ENCODE measurements at regions not wholly inside any gene's neighbourhood (a gene's known extent, or its start where the extent isn't known, plus 50 kb on each side); places are given as distances from the start of the nearest gene placed in this dataset.
"Not testable (repeated sequence)": the region's sequence is repeated elsewhere in the genome, so short reads cannot be mapped to it uniquely, and the experiment has no call there.

DNA sequence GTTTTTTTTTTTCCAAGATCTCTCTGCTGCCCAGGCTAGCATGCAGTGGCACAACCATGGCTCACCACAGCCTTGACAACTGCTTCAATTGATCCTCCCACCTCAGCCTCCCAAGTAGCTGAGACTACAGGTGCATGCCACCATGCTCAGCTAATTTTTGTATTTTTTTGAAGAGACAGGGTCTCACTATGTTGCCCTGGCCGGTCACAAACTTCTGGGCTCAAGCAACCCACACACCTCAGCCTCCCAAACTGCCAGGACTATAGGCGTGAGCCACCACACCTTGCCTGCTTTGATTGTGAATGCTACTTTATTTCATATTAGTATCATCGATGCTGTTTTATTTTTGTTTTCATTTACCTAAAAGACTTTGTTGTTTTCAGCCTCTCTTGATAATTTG is 81.5 kb upstream of the GNAZ start:
- no peak for DNase-seq (ENCODE audit: low read depth)
- no peak overlapping the region for H3K4me3 ChIP-seq (ENCODE audit: low read depth, low read length)
- TF ChIP-seq, protein P1, sequence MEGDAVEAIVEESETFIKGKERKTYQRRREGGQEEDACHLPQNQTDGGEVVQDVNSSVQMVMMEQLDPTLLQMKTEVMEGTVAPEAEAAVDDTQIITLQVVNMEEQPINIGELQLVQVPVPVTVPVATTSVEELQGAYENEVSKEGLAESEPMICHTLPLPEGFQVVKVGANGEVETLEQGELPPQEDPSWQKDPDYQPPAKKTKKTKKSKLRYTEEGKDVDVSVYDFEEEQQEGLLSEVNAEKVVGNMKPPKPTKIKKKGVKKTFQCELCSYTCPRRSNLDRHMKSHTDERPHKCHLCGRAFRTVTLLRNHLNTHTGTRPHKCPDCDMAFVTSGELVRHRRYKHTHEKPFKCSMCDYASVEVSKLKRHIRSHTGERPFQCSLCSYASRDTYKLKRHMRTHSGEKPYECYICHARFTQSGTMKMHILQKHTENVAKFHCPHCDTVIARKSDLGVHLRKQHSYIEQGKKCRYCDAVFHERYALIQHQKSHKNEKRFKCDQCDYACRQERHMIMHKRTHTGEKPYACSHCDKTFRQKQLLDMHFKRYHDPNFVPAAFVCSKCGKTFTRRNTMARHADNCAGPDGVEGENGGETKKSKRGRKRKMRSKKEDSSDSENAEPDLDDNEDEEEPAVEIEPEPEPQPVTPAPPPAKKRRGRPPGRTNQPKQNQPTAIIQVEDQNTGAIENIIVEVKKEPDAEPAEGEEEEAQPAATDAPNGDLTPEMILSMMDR (conservative IDR thresholded peaks at IDR 0.05; ENCODE audit: low read depth, low read length) = no peak

DNA sequence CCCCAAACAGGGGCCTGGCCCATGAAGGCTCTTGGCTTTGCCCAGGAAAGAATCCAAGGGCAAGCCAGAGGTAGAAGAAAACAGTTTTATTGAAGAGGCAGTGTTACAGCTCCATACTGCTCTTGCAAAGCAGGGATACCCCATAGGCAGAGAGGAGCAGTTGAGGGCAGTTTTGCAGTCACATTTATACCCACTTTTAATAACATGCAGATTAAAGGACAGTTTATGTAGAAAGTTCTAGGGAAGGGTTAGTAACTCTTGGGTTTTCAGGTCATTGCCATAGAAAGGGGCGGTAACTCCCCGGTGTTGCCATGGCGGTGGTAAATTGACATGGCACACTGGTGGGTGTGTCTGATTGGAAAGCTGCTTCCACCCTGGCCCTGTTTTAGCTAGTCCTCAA is 80.5 kb upstream of the GNAZ start:
- DNase-seq (ENCODE audit: low read depth) = no peak
- H3K4me3 ChIP-seq (ENCODE audit: low read depth, low read length) = no peak overlapping the region
- TF ChIP-seq, protein P1 (conservative IDR thresholded peaks at IDR 0.05; ENCODE audit: low read depth, low read length) = no peak

DNA sequence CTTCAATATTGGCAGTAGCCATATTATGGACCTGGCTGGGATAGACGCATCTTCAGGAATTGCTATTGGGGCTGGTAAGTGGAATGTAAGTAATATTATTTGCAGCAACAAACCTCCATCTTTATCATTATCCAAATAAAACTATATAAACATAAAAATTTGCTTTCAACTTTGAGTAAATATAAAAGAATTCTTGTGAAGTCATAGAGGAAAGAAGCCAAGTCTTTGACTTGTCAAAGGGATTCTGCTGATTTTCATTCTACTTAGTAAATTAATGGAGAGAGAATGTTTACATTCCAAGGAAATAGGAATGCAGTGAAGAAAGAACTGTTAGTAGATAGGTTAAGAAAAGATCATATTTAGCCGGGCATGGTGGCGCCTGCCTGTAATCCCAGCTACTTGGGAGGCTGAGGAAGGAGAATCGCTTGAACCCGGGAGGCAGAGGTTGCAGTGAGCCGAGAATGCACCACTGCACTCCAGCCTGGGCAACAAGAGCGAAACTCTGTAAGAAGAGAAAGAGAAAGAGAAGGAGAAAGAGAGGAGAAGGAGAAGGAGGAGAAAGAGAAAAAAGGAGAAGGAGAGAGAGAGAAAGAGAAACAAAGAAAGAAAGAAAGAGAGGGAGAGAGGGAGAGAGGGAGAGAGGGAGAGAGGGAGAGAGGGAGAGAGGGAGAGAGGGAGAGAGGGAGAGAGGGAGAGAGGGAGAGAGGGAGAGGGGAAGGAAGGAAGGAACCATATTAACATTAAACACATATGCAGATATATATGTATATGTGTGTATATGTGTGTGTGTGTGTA is 79.4 kb upstream of the GNAZ start:
- peak; percentile 23 for DNase-seq (ENCODE audit: low read depth)

DNA sequence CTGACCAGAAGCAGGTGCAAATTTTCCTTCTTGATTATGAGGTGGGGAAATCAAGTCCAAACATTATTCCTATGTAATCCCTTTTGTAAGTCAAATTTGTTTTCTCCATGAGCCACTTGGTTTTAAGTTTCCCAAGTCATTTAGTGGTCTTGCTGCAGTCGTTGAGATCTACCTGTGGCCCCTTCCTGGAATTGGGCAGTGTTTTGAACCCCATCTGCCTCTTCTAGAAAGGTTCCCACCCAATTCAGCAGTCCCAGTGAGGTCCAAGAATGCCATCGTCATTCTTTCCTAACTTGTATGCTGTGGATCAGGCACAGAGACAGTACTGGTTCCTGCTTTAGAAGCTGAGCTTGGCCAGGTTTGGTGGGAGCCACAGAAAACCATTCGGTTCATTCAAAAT is 77.8 kb upstream of the GNAZ start:
- H3K4me3 ChIP-seq (ENCODE audit: low read depth, low read length) = no peak overlapping the region
- no peak for DNase-seq (ENCODE audit: low read depth)
- TF ChIP-seq, protein P1 (conservative IDR thresholded peaks at IDR 0.05; ENCODE audit: low read depth, low read length) = no peak

More for the DNA sequence above, 79.4 kb upstream of the GNAZ start:
- not testable (repeated sequence) for H3K4me3 ChIP-seq (ENCODE audit: low read depth, low read length)

DNA sequence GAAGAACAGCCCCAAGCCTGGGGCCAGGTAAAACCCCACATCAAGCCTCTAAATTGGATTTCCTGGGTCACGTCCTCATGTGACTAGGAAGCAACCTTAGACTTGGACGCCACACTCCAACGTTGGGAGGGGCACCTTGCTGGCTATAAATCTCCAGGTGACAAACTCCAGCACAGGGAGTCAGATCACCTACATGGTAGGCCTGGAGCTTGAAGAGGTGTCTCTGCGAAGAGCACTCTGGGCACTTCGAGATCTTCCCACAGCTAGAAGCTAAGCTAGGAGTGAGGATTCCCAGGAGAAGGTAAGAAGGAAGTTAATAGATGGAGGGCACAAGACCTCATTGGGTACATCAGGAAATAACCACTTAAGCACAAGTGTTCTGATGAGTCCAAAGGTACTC is 77.1 kb upstream of the GNAZ start:
- H3K4me3 ChIP-seq (ENCODE audit: low read depth, low read length) = no peak overlapping the region
- TF ChIP-seq, protein P1 (conservative IDR thresholded peaks at IDR 0.05; ENCODE audit: low read depth, low read length) = no peak
- DNase-seq (ENCODE audit: low read depth) = no peak

DNA sequence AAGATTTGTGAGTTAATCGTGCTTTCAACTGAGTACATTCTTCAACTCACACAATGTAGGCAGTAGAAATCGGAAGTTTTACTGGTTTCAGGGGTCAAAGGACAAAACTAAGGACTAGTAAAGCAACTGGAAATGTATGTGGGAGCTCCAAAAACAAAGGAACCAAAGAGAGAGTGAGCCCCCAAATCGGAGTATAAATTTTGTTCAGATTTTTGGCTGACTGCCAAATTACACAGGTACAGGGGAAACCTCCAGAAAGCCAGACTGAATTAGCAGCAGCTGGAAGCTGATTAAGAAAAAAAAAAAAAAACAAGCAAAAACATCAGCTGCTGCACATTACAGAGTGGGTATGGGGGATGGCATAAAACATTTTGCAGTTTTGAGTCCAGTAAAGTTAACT is 75.2 kb upstream of the GNAZ start:
- H3K4me3 ChIP-seq (ENCODE audit: low read depth, low read length) = no peak overlapping the region
- no peak for DNase-seq (ENCODE audit: low read depth)
- TF ChIP-seq, protein P1 (conservative IDR thresholded peaks at IDR 0.05; ENCODE audit: low read depth, low read length) = no peak

DNA sequence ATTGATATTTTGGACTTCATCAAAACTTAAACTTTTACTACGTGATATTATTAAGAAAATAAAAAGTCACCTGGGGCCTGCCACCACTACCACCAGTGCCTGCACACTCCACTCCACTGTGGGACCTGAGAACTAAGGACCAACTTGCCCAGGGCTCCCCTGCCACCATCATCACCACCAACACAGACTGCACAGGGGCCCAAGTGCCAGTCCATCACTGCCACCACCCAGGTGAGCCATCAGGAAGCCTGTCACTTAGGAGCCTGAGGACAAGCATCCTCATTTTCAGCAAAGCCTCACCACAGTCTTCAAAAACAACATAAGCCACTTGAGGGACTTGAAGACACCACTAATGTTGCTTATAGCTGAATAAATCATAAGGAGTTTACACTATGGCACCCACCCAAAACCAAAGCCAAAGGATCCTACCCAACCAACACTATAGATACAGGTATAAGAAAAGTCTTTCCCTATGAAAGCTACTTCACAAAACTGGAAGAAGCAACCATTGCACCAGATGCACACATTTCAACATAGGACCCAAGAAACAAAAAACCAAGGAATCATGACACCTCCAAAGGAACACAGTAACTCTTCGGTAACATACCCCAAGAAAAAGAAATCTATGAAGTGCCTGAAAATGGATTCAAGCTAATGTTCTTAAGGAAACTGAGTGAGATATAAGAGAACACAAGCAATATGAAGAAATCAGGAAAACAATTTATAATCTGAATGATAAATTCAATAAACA is 73.6 kb upstream of the GNAZ start:
- TF ChIP-seq, protein P1 (conservative IDR thresholded peaks at IDR 0.05; ENCODE audit: low read depth, low read length) = no peak
- no peak overlapping the region for H3K4me3 ChIP-seq (ENCODE audit: low read depth, low read length)
- no peak for DNase-seq (ENCODE audit: low read depth)

Measured in choroid plexus epithelial cell (primary cell).